Endothelial cell of umbilical vein (primary cell): ENCODE measurements at regions not wholly inside any gene's neighbourhood (a gene's known extent, or its start where the extent isn't known, plus 50 kb on each side); places are given as distances from the start of the nearest gene placed in this dataset.

Experiments used
- BruUV-seq: library from RNA; stranded (reverse); fragments of 400-500 nt; replicated peaks from 2 replicates; lab custom pipeline; 2021; lab: Mats Ljungman, UMichigan
- CTCF ChIA-PET: fragments of 300-600, 350-600 bp; sonication (Branson Sonifier 250); formaldehyde crosslinking; loops from one replicate; lab custom pipeline; 2021; ENCODE audit warnings: antibody characterized with exemption, inconsistent platforms; lab: Charles Lee
- POLR2A ChIA-PET: fragments of 300-600, 350-600 bp; sonication (Branson Sonifier 250); formaldehyde crosslinking; loops from one replicate; lab custom pipeline; 2021; ENCODE audit warnings: antibody characterized with exemption, inconsistent platforms; lab: Charles Lee
- DNase-seq: peaks from one replicate; pipeline ENCODE4 v3.0.0-alpha.2; 2011; ENCODE audit warnings: low read depth, low spot score
- FAIRE-seq: peaks from 2 replicates; lab custom pipeline; 2011; peaks lifted over from hg19 to GRCh38; lab: Jason Lieb, UNC
- H2AFZ ChIP-seq: 2 replicates; pipeline ENCODE4 v1.6.0; 2012; ENCODE audit warnings: low read depth, low read length, control low read depth, inconsistent platforms
- H3K27ac ChIP-seq: 2 replicates; pipeline ENCODE4 v1.5.1; 2011; ENCODE audit warnings: low read depth, mild to moderate bottlenecking, control low read depth, low read length, moderate library complexity; ENCODE audit not compliant: insufficient read depth
- H3K27me3 ChIP-seq, 2 experiments: 2 replicates each; pipeline versions ENCODE4 v1.6.0 to v1.6.1; 2011; ENCODE audit warnings: low read length in 2 of 2, mixed read lengths in 1 of 2; ENCODE audit not compliant: control insufficient read depth in 2 of 2, insufficient read depth in 2 of 2
- H3K36me3 ChIP-seq, 2 experiments: 2 replicates in 1 of 2; 3 replicates in 1 of 2; pipeline ENCODE4 v1.5.1; 2011; ENCODE audit warnings: low read length in 2 of 2, mild to moderate bottlenecking in 1 of 2, moderate library complexity in 1 of 2; ENCODE audit not compliant: control insufficient read depth in 2 of 2, insufficient read depth in 2 of 2; ENCODE audit errors: extremely low read depth in 1 of 2
- H3K4me1 ChIP-seq: 3 replicates; pipeline ENCODE4 v1.5.1; 2011; ENCODE audit warnings: mild to moderate bottlenecking, low read length; ENCODE audit not compliant: control insufficient read depth, insufficient read depth; ENCODE audit errors: extremely low read depth
- H3K4me2 ChIP-seq: 2 replicates; pipeline ENCODE4 v1.6.1; 2011; ENCODE audit warnings: low read length, control low read depth, mixed read lengths; ENCODE audit not compliant: insufficient read depth
- H3K4me3 ChIP-seq, 3 experiments: fragments of 200-600 bp in 1 of 3; sonication (generic), shearing (Covaris generic) in 1 of 3; replicated peaks in 1 of 3; 2 replicates each; pipeline ENCODE4 v1.5.1; 2011 to 2016; ENCODE audit warnings: control low read depth in 3 of 3, low read length in 3 of 3, mild to moderate bottlenecking in 2 of 3, inconsistent platforms in 1 of 3, low read depth in 1 of 3, moderate library complexity in 1 of 3; ENCODE audit not compliant: insufficient read depth in 1 of 3
- H3K79me2 ChIP-seq: 2 replicates; pipeline ENCODE4 v1.6.0; 2012; ENCODE audit warnings: low read length, inconsistent platforms; ENCODE audit not compliant: control insufficient read depth, insufficient read depth
- H3K9ac ChIP-seq: replicated peaks from 2 replicates; pipeline ENCODE3; 2011; ENCODE audit warnings: low read length, control low read depth; ENCODE audit not compliant: insufficient read depth; ENCODE audit errors: extremely low read depth
- H3K9me1 ChIP-seq: replicated peaks from 3 replicates; pipeline ENCODE4 v1.6.0; 2011; ENCODE audit warnings: mild to moderate bottlenecking, low read length; ENCODE audit not compliant: control insufficient read depth, insufficient read depth; ENCODE audit errors: extremely low read depth
- H3K9me3 ChIP-seq: replicated peaks from 2 replicates; pipeline ENCODE4 v1.5.1; 2012; ENCODE audit warnings: low read length, inconsistent platforms; ENCODE audit not compliant: control insufficient read depth, insufficient read depth
- H4K20me1 ChIP-seq: replicated peaks from 2 replicates; pipeline ENCODE3; 2011; ENCODE audit warnings: mild to moderate bottlenecking, low read length; ENCODE audit not compliant: control insufficient read depth, insufficient read depth; ENCODE audit errors: extremely low read depth
- EZH2 ChIP-seq: IDR thresholded peaks from 2 replicates; pipeline ENCODE4 v1.6.1; 2012; ENCODE audit warnings: borderline replicate concordance, low read depth, mild to moderate bottlenecking, moderate library complexity, low read length, inconsistent platforms; ENCODE audit not compliant: severe bottlenecking
- FOS ChIP-seq: IDR thresholded peaks from 2 replicates; pipeline ENCODE4 v1.6.1; 2011; ENCODE audit warnings: mild to moderate bottlenecking, low read length, moderate library complexity, borderline replicate concordance; ENCODE audit not compliant: insufficient read depth
- GATA2 ChIP-seq: IDR thresholded peaks from 2 replicates; pipeline ENCODE4 v1.7.0; 2011; ENCODE audit warnings: low read depth, mild to moderate bottlenecking, moderate library complexity, mixed read lengths, low read length; ENCODE audit not compliant: insufficient read length, insufficient read depth
- JUN ChIP-seq: IDR thresholded peaks from 2 replicates; pipeline ENCODE4 v1.6.1; 2011; ENCODE audit warnings: borderline replicate concordance, low read depth; ENCODE audit not compliant: insufficient read length, insufficient read depth
- MYC ChIP-seq: IDR thresholded peaks from one replicate; pipeline ENCODE4 v1.6.1; 2011; ENCODE audit warnings: mild to moderate bottlenecking, low read depth, low read length
- POLR2A ChIP-seq: IDR thresholded peaks from 2 replicates; pipeline ENCODE4 v1.6.1; 2012; ENCODE audit warnings: low read depth, mild to moderate bottlenecking, control low read depth, low read length
- POLR2AphosphoS5 ChIP-seq: IDR thresholded peaks from 2 replicates; pipeline ENCODE4 v1.6.1; 2012; ENCODE audit warnings: low read depth, mild to moderate bottlenecking, control low read depth, low read length, moderate library complexity; ENCODE audit not compliant: insufficient read depth
- dilution Hi-C: fragments of 300-500 bp; cut with MboI; formaldehyde crosslinking; loops from one replicate; pipeline ENCODE4 v1.15.0; 2019; ENCODE audit warnings: low sequenced_read_pairs; ENCODE audit not compliant: extremely low pct_ligation_motif_present
- intact Hi-C: fragments of 100-400 bp; cut with micrococcal nuclease; formaldehyde crosslinking; loops from one replicate; pipeline ENCODE4 v1.10.0; 2022
- TF ChIP-seq, protein P1 (sequence below), 2 donors: IDR thresholded peaks; 1 replicate in 1 of 2; 2 replicates in 1 of 2; pipeline ENCODE4 v1.5.1; 2011; ENCODE audit warnings: low read length in 2 of 2, mild to moderate bottlenecking in 2 of 2, moderate library complexity in 2 of 2, control low read depth in 1 of 2, inconsistent platforms in 1 of 2, low read depth in 1 of 2; ENCODE audit not compliant: insufficient read depth in 1 of 2; ENCODE audit errors: extremely low read depth in 1 of 2
- TF ChIP-seq, protein P2 (sequence below): IDR thresholded peaks from 2 replicates; pipeline ENCODE4 v1.6.1; 2011; ENCODE audit not compliant: insufficient read depth, insufficient read length

DNA sequence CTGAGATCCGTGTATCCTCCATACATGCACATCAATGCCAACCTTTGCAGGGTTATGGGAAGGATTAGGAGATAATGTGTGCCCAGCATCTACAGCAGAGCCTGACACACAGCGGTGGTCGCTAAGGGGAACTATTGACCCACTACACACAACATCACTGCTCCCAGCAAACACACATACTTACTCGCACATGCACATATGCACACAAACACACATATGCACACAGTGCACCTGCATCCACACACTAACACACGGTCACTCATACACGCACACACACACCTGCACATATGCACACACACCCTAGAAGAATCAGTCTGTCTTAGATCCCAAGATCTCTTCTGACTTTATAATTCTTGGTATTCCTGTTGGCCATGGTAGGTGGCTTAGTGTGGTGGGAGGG is 118.3 kb downstream of the GYPC start:
- Histone ChIP-seq H3K27me3 (peaks cover 0 to 8% of the 10 kb centered on the region in 2 experiments), H3K4me1 (peaks cover 5% of the 10 kb centered on the region), H3K36me3 (no peaks in the 10 kb centered on the region), H3K4me2 (no peak overlapping the region), H3K4me3 (no peak overlapping the region), H3K79me2 (no peaks in the 10 kb centered on the region), H3K27ac (no peak overlapping the region), H3K9ac (no peak overlapping the region), H3K9me1 (no peaks in the 10 kb centered on the region), H3K9me3 (no peaks in the 10 kb centered on the region), H2AFZ (no peak overlapping the region), H4K20me1 (no peaks in the 10 kb centered on the region)
- ChIA-PET CTCF (interaction anchor here (1.6 kb wide), 1 partner anchor 246 kb away, joined by 9 read pairs; no protein-coding TSS in a partner anchor), POLR2A (no interaction called here)
- intact Hi-C loops, result no loop called here
- TF ChIP-seq JUN (no peak), POLR2A (no peak), EZH2 (no peak), GATA2 (no peak), MYC (no peak), FOS (no peak), POLR2AphosphoS5 (no peak)
- TF ChIP-seq, protein P1, sequence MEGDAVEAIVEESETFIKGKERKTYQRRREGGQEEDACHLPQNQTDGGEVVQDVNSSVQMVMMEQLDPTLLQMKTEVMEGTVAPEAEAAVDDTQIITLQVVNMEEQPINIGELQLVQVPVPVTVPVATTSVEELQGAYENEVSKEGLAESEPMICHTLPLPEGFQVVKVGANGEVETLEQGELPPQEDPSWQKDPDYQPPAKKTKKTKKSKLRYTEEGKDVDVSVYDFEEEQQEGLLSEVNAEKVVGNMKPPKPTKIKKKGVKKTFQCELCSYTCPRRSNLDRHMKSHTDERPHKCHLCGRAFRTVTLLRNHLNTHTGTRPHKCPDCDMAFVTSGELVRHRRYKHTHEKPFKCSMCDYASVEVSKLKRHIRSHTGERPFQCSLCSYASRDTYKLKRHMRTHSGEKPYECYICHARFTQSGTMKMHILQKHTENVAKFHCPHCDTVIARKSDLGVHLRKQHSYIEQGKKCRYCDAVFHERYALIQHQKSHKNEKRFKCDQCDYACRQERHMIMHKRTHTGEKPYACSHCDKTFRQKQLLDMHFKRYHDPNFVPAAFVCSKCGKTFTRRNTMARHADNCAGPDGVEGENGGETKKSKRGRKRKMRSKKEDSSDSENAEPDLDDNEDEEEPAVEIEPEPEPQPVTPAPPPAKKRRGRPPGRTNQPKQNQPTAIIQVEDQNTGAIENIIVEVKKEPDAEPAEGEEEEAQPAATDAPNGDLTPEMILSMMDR (IDR thresholded peaks at IDR 0.05; ENCODE audit: extremely low read depth in 1 of 2, insufficient read depth in 1 of 2, low read depth in 1 of 2, low read length in 2 of 2), result no peak
- TF ChIP-seq, protein P2, sequence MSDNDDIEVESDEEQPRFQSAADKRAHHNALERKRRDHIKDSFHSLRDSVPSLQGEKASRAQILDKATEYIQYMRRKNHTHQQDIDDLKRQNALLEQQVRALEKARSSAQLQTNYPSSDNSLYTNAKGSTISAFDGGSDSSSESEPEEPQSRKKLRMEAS, result no peak
- BruUV-seq, result no TSS peak
- dilution Hi-C loops, result no loop called here
- DNase-seq (no peak), FAIRE-seq (no peak)
